ENCODE measurements at regions not wholly inside any gene's neighbourhood (a gene's known extent, or its start where the extent isn't known, plus 50 kb on each side); places are given as distances from the start of the nearest gene placed in this dataset.

- no peak for TF ChIP-seq BCL3 (IDR thresholded peaks at IDR 0.05)
- TF ChIP-seq HOXA7 (CRISPR knock-in tag; IDR thresholded peaks at IDR 0.05), result no peak
- no peak for TF ChIP-seq CBX8 (IDR thresholded peaks at IDR 0.05)
- no peak for TF ChIP-seq E2F6 (IDR thresholded peaks at IDR 0.05; ENCODE audit: borderline replicate concordance, low read depth)
- TF ChIP-seq JUNB (IDR thresholded peaks at IDR 0.05), result no peak
Observed at GRCh38 chr12:78739653-78740052, 124.9 kb upstream of the SYT1 start (continued).

- FAIRE-seq, result peak; percentile 32
- TF ChIP-seq HMGXB4 (CRISPR knock-in tag; IDR thresholded peaks at IDR 0.05; ENCODE audit: borderline replicate concordance) (no peak), ZFP36 (IDR thresholded peaks at IDR 0.05; ENCODE audit: borderline replicate concordance, partially characterized antibody) (no peak), KDM5A (IDR thresholded peaks at IDR 0.05) (no peak), HOXB5 (CRISPR knock-in tag; IDR thresholded peaks at IDR 0.05) (no peak), CTCF (IDR thresholded peaks at IDR 0.05) (no peak), HEYL (CRISPR knock-in tag; IDR thresholded peaks at IDR 0.05) (no peak), BCL3 (IDR thresholded peaks at IDR 0.05) (no peak), MAX (IDR thresholded peaks at IDR 0.05) (no peak), FOSL2 (IDR thresholded peaks at IDR 0.05) (no peak), FOSL2 (CRISPR knock-in tag; IDR thresholded peaks at IDR 0.05) (no peak), CHD2 (IDR thresholded peaks at IDR 0.05; ENCODE audit: low read length, partially characterized antibody) (no peak), HES2 (IDR thresholded peaks at IDR 0.05) (no peak), MAZ (IDR thresholded peaks at IDR 0.05; ENCODE audit: borderline replicate concordance, low read depth, low read length) (no peak), HOXB13 (CRISPR knock-in tag; IDR thresholded peaks at IDR 0.05; ENCODE audit: low read depth) (no peak), PHF8 (IDR thresholded peaks at IDR 0.05; ENCODE audit: borderline replicate concordance, low read depth) (no peak)
- no peak for DNase-seq (ENCODE audit: low read depth in 1 of 2, low spot score in 1 of 2)
- ChIA-PET CTCF (no interaction called here), POLR2A (no interaction called here)
- 94% methylated on average over 2 of the region's 2 CpGs for WGBS (ENCODE audit: missing lambda C conversion rate)
- Histone ChIP-seq H3K4me1 (no peaks in the 10 kb centered on the region), H3K27ac (0 out of 6 replicates have a peak overlapping the region, but pooled peaks of 1 of the 2 experiments have one; percentile 27), H3K9me3 (no peaks in the 10 kb centered on the region), H3K4me3 (no peak overlapping the region), H3K4me2 (no peak overlapping the region)
- ATAC-seq, result no peak
Observed at GRCh38 chr12:78746001-78746400, 118.6 kb upstream of the SYT1 start.
